Transverse colon (tissue), 4 donors: ENCODE measurements at regions not wholly inside any gene's neighbourhood (a gene's known extent, or its start where the extent isn't known, plus 50 kb on each side); places are given as distances from the start of the nearest gene placed in this dataset.

Experiments used
- DNase-seq: peaks from one replicate; pipeline ENCODE4 v3.0.0-alpha.2; 2019
- H3K27ac ChIP-seq, 4 donors: fragments of 200-600 bp; sonication (generic); 2 replicates each; pipeline ENCODE4 v1.5.1; 2016 to 2018; ENCODE audit warnings: inconsistent platforms in 4 of 4
- H3K27me3 ChIP-seq: fragments of 200-600 bp; sonication (generic); 2 replicates; pipeline ENCODE4 v1.5.1; 2017; ENCODE audit warnings: inconsistent platforms
- H3K36me3 ChIP-seq, 4 donors: fragments of 200-600 bp; sonication (generic); 2 replicates each; pipeline ENCODE4 v1.5.1; 2017 to 2019; ENCODE audit warnings: inconsistent platforms in 4 of 4
- H3K4me1 ChIP-seq, 4 donors: fragments of 200-600 bp; sonication (generic); 2 replicates each; pipeline ENCODE4 v1.5.1; 2017 to 2020; ENCODE audit warnings: inconsistent platforms in 4 of 4
- H3K4me3 ChIP-seq, 4 donors: fragments of 200-600 bp; sonication (generic); 1 replicate in 1 of 4; 2 replicates in 3 of 4; pipeline versions ENCODE4 v1.5.1 to v1.6.1; 2017 to 2019; ENCODE audit warnings: inconsistent platforms in 4 of 4
- H3K9me3 ChIP-seq, 2 donors: fragments of 200-600 bp; sonication (generic); 2 replicates each; pipeline ENCODE4 v1.5.1; 2017 to 2019; ENCODE audit warnings: inconsistent platforms in 2 of 2
- EP300 ChIP-seq: sonication (generic); formaldehyde crosslinking; IDR thresholded peaks from one replicate; pipeline ENCODE4 v1.6.1; 2017; ENCODE audit warnings: antibody characterized with exemption, low read depth
- POLR2A ChIP-seq: fragments of 450-650 bp; IDR thresholded peaks from one replicate; pipeline ENCODE4 v1.6.1; 2016; ENCODE audit warnings: antibody characterized with exemption, mild to moderate bottlenecking, moderate library complexity
- POLR2AphosphoS5 ChIP-seq, 3 donors: sonication (generic); formaldehyde crosslinking; IDR thresholded peaks; one replicate each; pipeline ENCODE4 v1.6.1; 2016; ENCODE audit warnings: antibody characterized with exemption in 3 of 3
- WGBS, 2 donors: methylation state at CpG; one replicate each; pipeline ENCODE4 v1.1.5; 2018; ENCODE audit warnings: low coverage in 1 of 2; 5-methylcytosine and 5-hydroxymethylcytosine counted together
- in situ Hi-C, 4 donors: fragments of 200-750 bp; cut with MboI; loops; one replicate each; pipeline versions ENCODE4 v1.15.0 to v1.15.1; 2017; ENCODE audit warnings: low sequenced_read_pairs in 3 of 4, low pct_ligation_motif_present in 1 of 4, low pct_unique_long_range_greater_than_20kb in 1 of 4
- intact Hi-C: fragments of 100-400 bp; cut with DNase I; formaldehyde crosslinking; loops from one replicate; pipeline ENCODE4 v1.15.1; 2023; ENCODE audit warnings: low total_unique reads
- TF ChIP-seq, protein P1 (sequence below), 5 experiments: fragments of 200-600 bp in 3 of 5; fragments of 450-650 bp in 2 of 5; sonication (generic) in 3 of 5; IDR thresholded peaks; 1 replicate in 2 of 5; 2 replicates in 3 of 5; pipeline ENCODE4 v1.5.1; 2016 to 2017; ENCODE audit warnings: antibody characterized with exemption in 5 of 5, inconsistent platforms in 3 of 5, mild to moderate bottlenecking in 2 of 5, moderate library complexity in 1 of 5

DNA sequence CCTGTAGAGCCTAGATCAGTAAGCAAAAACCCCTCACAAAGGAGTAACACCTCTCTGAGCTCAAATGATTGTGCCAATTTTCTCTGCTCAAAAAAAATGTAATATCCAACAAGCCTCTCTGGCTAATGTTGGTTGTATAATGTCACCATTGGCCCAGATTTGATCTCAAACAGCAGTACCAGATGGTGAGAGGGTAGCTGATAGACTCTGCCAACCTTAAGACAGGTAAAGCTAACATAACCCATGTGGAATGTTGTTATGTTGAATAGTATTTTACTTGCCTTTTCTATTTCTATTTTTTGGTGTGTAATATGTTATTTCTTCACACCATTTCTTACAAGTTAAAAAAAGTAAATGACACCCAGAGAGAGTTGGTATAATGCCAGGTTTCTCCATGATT is 166.7 kb upstream of the GUCY1A2 start:
- TF ChIP-seq, protein P1, sequence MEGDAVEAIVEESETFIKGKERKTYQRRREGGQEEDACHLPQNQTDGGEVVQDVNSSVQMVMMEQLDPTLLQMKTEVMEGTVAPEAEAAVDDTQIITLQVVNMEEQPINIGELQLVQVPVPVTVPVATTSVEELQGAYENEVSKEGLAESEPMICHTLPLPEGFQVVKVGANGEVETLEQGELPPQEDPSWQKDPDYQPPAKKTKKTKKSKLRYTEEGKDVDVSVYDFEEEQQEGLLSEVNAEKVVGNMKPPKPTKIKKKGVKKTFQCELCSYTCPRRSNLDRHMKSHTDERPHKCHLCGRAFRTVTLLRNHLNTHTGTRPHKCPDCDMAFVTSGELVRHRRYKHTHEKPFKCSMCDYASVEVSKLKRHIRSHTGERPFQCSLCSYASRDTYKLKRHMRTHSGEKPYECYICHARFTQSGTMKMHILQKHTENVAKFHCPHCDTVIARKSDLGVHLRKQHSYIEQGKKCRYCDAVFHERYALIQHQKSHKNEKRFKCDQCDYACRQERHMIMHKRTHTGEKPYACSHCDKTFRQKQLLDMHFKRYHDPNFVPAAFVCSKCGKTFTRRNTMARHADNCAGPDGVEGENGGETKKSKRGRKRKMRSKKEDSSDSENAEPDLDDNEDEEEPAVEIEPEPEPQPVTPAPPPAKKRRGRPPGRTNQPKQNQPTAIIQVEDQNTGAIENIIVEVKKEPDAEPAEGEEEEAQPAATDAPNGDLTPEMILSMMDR (IDR thresholded peaks at IDR 0.05) = no peak
- no peak for TF ChIP-seq EP300
- no peak for TF ChIP-seq POLR2AphosphoS5 (IDR thresholded peaks at IDR 0.05)
- no peak for TF ChIP-seq POLR2A
- in situ Hi-C loops = no loop called here

DNA sequence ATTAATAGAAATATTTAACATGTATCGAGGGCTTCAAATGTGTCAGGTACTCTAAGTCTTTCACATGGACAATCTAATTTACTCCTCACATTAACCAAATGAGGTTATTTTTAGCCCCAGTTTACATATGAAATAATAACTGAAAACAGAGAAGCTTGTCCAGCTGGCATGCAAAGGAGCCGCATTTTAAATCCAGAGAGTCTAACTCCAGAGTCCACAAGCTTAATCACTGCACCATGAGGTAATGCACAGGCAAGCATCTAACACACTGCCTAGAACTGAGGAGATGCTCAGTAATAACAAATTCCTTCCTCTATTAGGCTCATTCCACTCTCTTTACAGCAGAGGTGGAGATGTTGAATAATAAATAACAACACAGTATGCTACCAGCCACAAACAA is 165.7 kb upstream of the GUCY1A2 start:
- TF ChIP-seq, protein P1 (IDR thresholded peaks at IDR 0.05) = no peak
- TF ChIP-seq POLR2AphosphoS5 (IDR thresholded peaks at IDR 0.05) (no peak), POLR2A (no peak), EP300 (no peak)
- 74 to 83% methylated on average over 2 of the region's 2 CpGs for WGBS, 2 donors
- H3K9me3 ChIP-seq = no peaks in the 10 kb centered on the region
- intact Hi-C loops = loop anchor here (5.0 kb wide), 1 partner anchor 692 kb away; no protein-coding TSS in a partner anchor
- H3K27me3 ChIP-seq = no peaks in the 10 kb centered on the region
- no peak overlapping the region for H3K27ac ChIP-seq
- in situ Hi-C loops = no loop called here
- no peaks in the 10 kb centered on the region for H3K4me1 ChIP-seq
- no peak overlapping the region for H3K4me3 ChIP-seq
- no peak for DNase-seq
- no peaks in the 10 kb centered on the region for H3K36me3 ChIP-seq

More for the DNA sequence above, 166.7 kb upstream of the GUCY1A2 start:
- Histone ChIP-seq H3K27me3 (no peaks in the 10 kb centered on the region), H3K4me1 (no peaks in the 10 kb centered on the region), H3K9me3 (no peaks in the 10 kb centered on the region), H3K4me3 (no peak overlapping the region), H3K27ac (no peak overlapping the region), H3K36me3 (no peaks in the 10 kb centered on the region)
- intact Hi-C loops = loop anchor here (5.0 kb wide), 1 partner anchor 693 kb away; no protein-coding TSS in a partner anchor
- no peak for DNase-seq

DNA sequence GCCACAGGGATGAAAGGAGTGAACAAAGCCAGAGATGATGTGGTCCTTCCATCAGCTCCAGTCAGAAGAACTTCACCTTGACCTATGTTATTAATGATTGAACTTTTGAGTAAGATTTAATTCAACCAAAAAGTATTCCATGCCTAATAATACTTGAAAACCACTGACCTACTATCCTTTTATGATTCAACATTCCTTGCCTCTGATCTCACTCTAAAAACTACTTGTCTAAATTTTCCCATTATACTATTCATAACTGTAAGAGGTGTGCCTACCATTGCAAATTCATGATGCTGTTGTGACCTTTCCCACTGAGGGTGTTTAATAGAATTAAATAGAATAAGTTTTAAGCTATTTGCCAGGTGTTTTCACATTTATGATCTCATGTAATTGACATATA is 164.7 kb upstream of the GUCY1A2 start:
- TF ChIP-seq, protein P1 (IDR thresholded peaks at IDR 0.05) = no peak
- no peak for TF ChIP-seq POLR2A
- DNase-seq = no peak

DNA sequence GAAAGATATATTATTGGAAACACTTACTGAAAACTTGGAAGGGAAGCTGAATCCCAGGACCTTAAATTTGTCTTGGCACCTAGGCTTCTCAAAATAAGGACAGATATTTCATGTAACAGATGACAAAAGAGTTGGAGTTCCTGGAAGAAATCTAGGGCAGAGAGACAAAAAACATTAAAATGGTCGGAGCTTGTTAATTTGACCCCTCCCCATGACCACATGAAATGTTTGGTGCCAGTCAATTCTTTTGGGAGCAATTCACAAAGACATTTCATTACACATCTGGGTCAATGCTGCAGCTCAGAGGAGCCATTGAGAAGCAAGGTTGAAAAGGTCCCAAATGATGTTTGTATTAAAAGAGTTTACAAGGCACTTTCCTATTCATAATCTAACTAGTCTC is 162.0 kb upstream of the GUCY1A2 start:
- no peaks in the 10 kb centered on the region for H3K36me3 ChIP-seq
- TF ChIP-seq POLR2A (no peak), EP300 (no peak), POLR2AphosphoS5 (IDR thresholded peaks at IDR 0.05) (no peak)
- TF ChIP-seq, protein P1 (IDR thresholded peaks at IDR 0.05) = no peak
- no peaks in the 10 kb centered on the region for H3K4me1 ChIP-seq
- H3K9me3 ChIP-seq = no peaks in the 10 kb centered on the region
- 63 to 68% methylated on average over 1 of the region's 1 CpG for WGBS, 2 donors
- no peak overlapping the region for H3K27ac ChIP-seq
- no peak for DNase-seq
- H3K27me3 ChIP-seq = no peaks in the 10 kb centered on the region
- in situ Hi-C loops (no loop called here), intact Hi-C loops (loop anchor here (5.0 kb wide), 1 partner anchor 688 kb away; no protein-coding TSS in a partner anchor)
- no peak overlapping the region for H3K4me3 ChIP-seq

More for the DNA sequence above, 164.7 kb upstream of the GUCY1A2 start:
- Histone ChIP-seq H3K9me3 (no peaks in the 10 kb centered on the region), H3K27me3 (no peaks in the 10 kb centered on the region), H3K4me3 (no peak overlapping the region), H3K4me1 (no peaks in the 10 kb centered on the region), H3K36me3 (no peaks in the 10 kb centered on the region), H3K27ac (no peak overlapping the region)
- in situ Hi-C loops (no loop called here), intact Hi-C loops (loop anchor here (5.0 kb wide), 1 partner anchor 691 kb away; no protein-coding TSS in a partner anchor)
